VCaP (cell line): ENCODE measurements at regions not wholly inside any gene's neighbourhood (a gene's known extent, or its start where the extent isn't known, plus 50 kb on each side); places are given as distances from the start of the nearest gene placed in this dataset.
A peak's percentile ranks its signal among the peaks of the same experiment; 100 is the strongest.

Experiments
- H3K27ac ChIP-seq: fragments of 450-650 bp; 2 replicates; pipeline ENCODE4 v1.5.1; 2017
- TF ChIP-seq, protein P1 (sequence below): fragments of 450-650 bp; conservative IDR thresholded peaks from 2 replicates; pipeline ENCODE4 v1.5.1; 2017; ENCODE audit warnings: mild to moderate bottlenecking, moderate library complexity

DNA sequence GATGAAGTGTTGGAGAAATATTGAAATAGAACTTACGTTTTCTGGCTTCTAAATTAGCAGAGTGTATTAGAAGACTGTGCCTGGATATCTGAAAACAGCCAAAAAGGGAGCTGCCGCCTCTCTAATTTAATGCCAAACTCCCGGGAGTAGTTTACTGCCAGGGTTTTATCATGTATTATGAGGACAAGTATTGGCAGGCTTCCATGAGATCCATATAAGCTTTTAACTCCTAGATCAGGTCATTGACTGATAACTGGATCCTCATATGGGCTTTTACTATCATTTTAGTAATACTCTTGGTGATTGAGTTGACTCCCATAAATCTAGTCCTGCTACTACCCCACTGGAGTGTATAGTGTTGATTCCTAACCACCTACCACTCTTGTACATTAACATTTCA, 178.4 kb upstream of the CXADR start:
- TF ChIP-seq, protein P1, sequence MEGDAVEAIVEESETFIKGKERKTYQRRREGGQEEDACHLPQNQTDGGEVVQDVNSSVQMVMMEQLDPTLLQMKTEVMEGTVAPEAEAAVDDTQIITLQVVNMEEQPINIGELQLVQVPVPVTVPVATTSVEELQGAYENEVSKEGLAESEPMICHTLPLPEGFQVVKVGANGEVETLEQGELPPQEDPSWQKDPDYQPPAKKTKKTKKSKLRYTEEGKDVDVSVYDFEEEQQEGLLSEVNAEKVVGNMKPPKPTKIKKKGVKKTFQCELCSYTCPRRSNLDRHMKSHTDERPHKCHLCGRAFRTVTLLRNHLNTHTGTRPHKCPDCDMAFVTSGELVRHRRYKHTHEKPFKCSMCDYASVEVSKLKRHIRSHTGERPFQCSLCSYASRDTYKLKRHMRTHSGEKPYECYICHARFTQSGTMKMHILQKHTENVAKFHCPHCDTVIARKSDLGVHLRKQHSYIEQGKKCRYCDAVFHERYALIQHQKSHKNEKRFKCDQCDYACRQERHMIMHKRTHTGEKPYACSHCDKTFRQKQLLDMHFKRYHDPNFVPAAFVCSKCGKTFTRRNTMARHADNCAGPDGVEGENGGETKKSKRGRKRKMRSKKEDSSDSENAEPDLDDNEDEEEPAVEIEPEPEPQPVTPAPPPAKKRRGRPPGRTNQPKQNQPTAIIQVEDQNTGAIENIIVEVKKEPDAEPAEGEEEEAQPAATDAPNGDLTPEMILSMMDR = no peak
- peak overlapping the region; percentile 18 for H3K27ac ChIP-seq

DNA sequence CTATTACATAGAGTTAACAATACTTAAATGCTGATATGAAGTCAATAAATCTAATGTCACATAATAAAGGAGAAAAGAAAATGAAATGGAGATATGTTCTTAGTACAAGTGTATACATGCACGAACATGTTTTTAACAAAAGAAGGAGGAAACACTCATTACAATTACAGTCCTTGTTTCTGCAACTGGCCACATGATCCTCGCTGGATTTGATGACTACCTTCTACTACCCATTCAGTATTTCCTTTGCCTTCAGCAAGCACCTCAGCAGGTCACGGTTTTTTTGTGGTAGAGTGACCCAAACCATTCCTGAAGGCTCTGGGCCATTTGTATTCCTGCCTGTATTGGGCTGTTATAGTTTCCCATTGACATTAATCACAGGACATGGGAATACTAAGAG, 172.8 kb upstream of the CXADR start:
- H3K27ac ChIP-seq = no peak overlapping the region
- TF ChIP-seq, protein P1 = no peak

DNA sequence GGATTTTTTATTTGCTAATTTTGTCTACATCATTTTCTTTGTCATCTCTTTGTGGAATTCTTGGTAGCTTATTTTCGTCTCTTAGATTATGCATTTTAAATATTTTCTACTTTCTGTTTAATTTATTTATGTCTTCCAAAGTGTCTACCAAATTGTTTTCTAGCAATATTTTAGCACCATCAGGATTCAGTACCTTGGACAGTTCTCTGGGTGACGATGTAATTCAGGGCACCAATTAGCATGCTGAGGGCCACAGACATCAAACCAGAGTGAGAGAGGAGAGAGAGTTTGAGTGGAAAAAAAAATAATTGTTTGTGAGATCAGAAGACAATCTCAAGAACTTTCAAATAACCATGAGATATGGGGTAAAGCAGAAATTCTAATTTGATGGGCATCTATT, 169.8 kb upstream of the CXADR start:
- TF ChIP-seq, protein P1 = no peak
- no peak overlapping the region for H3K27ac ChIP-seq

DNA sequence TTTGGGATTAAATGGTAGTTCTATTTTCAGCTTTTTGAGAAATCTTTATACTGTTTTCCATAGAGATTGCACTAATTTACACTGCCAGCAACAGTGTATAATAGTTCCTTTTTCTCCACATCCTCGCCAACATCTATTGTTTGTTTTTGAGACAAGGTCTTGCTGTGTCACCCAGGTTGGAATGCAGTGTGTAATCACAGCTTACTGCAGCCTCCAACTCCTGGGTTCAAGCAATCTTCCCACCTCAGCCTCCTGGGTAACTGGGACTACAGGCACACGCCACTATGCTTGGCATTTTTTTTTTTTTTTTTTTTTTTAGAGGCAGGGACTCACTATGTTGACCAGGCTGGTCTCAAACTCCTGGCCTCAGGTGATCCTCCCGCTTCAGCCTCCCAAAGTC, 164.5 kb upstream of the CXADR start:
- TF ChIP-seq, protein P1 = no peak
- H3K27ac ChIP-seq = no peak overlapping the region

DNA sequence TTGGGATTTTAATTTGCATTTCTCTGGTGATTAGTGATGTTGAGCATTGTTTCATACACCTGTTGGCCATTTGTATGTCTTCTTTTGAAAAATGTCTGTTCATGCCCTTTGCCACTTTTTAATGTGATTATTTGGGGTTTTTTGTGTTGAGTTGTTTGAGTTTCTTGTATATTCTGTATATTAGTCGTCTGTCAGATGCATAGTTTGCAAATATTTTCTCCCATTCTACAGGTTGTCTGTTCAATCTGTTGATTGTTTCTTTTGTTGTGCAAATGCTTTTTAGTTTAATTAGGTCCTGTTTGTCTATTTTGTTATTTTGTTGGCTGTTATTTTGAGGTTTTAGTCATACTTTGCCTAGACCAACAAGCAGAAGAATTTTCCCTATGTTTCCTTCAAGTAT, 164.0 kb upstream of the CXADR start:
- TF ChIP-seq, protein P1 = no peak
- no peak overlapping the region for H3K27ac ChIP-seq

DNA sequence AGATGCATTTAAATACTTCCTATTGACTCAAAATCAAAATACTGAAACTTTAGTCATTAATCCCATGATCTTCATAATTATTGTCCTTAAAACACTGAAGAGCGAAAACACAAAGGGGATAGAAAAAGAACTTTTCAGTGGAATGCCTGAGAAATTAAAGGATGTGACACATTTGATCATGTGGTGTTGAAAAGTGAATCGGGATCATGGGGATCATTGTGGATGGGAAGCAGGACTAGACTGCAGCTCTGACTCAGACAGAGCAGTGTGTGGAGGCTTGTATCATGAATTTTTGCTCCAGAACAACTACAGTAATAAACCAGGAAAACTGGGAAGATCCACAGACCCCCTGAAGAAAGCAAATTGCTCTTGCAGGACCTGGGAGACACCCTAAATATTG, 161.1 kb upstream of the CXADR start:
- no peak overlapping the region for H3K27ac ChIP-seq
- TF ChIP-seq, protein P1 = no peak

DNA sequence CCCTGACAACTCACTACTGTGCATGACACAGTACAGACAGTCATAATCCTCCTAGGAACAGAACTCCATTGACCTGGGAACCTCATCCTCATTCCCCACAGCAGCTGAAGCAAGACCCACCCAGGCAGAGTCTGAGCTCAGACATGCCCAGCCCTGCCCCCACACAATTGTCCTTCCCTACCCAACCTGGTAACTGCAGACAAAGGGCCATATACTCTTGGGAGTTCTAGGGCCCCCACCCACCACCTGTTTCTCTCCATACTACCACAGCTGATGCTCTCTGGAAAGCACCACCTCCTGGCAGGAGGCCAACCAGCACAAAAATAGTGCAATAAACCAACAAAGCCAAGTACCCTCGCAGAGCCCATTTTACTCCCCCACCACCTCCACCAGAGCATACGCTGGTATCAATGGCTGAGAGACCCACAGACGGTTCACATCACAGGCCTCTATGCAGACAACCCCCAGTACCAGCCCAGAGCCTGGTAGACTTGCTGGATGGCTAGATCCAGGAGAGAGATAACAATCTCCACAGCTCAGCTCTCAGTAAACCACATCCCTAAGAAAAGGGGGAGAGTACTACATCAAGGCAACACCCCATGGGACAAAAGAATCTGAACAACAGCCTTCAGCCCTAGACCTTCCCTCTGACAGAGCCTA, 159.7 kb upstream of the CXADR start:
- TF ChIP-seq, protein P1 = no peak
- H3K27ac ChIP-seq = no peak overlapping the region
